CD4-positive, alpha-beta T cell (primary cell): ENCODE measurements at regions not wholly inside any gene's neighbourhood (a gene's known extent, or its start where the extent isn't known, plus 50 kb on each side); places are given as distances from the start of the nearest gene placed in this dataset.

Experiments used
- ATAC-seq: fragments of 200-7000 bp; cut with Tn5 transposase; one replicate; pipeline ENCODE4 v1.10.0; 2022; ENCODE audit warnings: mild to moderate bottlenecking; ENCODE audit not compliant: poor library complexity
- CTCF ChIA-PET: fragments of 350-600 bp; sonication (Branson Sonifier 250); formaldehyde crosslinking; loops from one replicate; lab custom pipeline; 2021; ENCODE audit warnings: antibody characterized with exemption, inconsistent platforms; lab: Charles Lee
- POLR2A ChIA-PET: fragments of 350-600 bp; sonication (Branson Sonifier 250); formaldehyde crosslinking; loops from one replicate; lab custom pipeline; 2021; ENCODE audit warnings: antibody characterized with exemption, inconsistent platforms; lab: Charles Lee
- DNase-seq, 14 experiments: peaks; one replicate each; pipeline ENCODE4 v3.0.0-alpha.2; 2013 to 2020; ENCODE audit warnings: mixed read lengths in 2 of 14
- H3K27ac ChIP-seq, 2 donors: one replicate each; pipeline versions ENCODE4 v1.5.1 to v1.7.0; 2013; ENCODE audit warnings: low read length in 2 of 2, low read depth in 1 of 2, mild to moderate bottlenecking in 1 of 2
- H3K27me3 ChIP-seq, 2 experiments: 1 replicate in 1 of 2; 2 replicates in 1 of 2; pipeline versions ENCODE4 v1.6.1 to v1.7.0; 2013; ENCODE audit warnings: low read length in 2 of 2, control low read depth in 1 of 2, mild to moderate bottlenecking in 1 of 2, moderate library complexity in 1 of 2; ENCODE audit not compliant: insufficient read depth in 2 of 2, control insufficient read depth in 1 of 2
- H3K36me3 ChIP-seq: one replicate; pipeline ENCODE4 v1.6.1; 2013; ENCODE audit warnings: low read length, control low read depth; ENCODE audit not compliant: insufficient read depth
- H3K4me1 ChIP-seq: one replicate; pipeline ENCODE4 v1.6.1; 2013; ENCODE audit warnings: low read length, control low read depth; ENCODE audit not compliant: insufficient read depth
- H3K4me3 ChIP-seq: one replicate; pipeline ENCODE4 v1.5.1; 2013; ENCODE audit warnings: mild to moderate bottlenecking, low read length, moderate library complexity
- H3K9me3 ChIP-seq, 2 experiments: 1 replicate in 1 of 2; 2 replicates in 1 of 2; pipeline versions ENCODE4 v1.6.1 to v1.7.0; 2013; ENCODE audit warnings: low read length in 2 of 2, mild to moderate bottlenecking in 2 of 2, control low read depth in 1 of 2, moderate library complexity in 1 of 2; ENCODE audit not compliant: control insufficient read depth in 1 of 2, insufficient read depth in 1 of 2
- H3K27ac Mint-ChIP-seq: one replicate; pipeline ENCODE4 v1.8.0; 2020; ENCODE audit warnings: mixed read lengths
- H3K27me3 Mint-ChIP-seq: one replicate; pipeline ENCODE4 v1.8.0; 2021; ENCODE audit warnings: mixed read lengths
- H3K36me3 Mint-ChIP-seq: one replicate; pipeline ENCODE4 v1.8.0; 2021; ENCODE audit warnings: low read depth, mixed read lengths
- H3K4me1 Mint-ChIP-seq: one replicate; pipeline ENCODE4 v1.8.0; 2021; ENCODE audit warnings: low read depth, mixed read lengths
- H3K4me3 Mint-ChIP-seq: one replicate; pipeline ENCODE4 v1.8.0; 2020; ENCODE audit warnings: mild to moderate bottlenecking, mixed read lengths
- H3K9me3 Mint-ChIP-seq: one replicate; pipeline ENCODE4 v1.8.0; 2020; ENCODE audit warnings: mixed read lengths
- CTCF ChIP-seq: fragments of 200-600 bp; IDR thresholded peaks from one replicate; pipeline ENCODE4 v1.8.0; 2022; ENCODE audit warnings: antibody characterized with exemption, mild to moderate bottlenecking
- intact Hi-C, 2 experiments: fragments of 100-400 bp; cut with DNase I in 1 of 2; cut with micrococcal nuclease in 1 of 2; formaldehyde crosslinking; loops; one replicate each; pipeline versions ENCODE4 v1.15.1 to v1.9.0; 2023 to 2025; cut with DNase I, micrococcal nuclease

DNA sequence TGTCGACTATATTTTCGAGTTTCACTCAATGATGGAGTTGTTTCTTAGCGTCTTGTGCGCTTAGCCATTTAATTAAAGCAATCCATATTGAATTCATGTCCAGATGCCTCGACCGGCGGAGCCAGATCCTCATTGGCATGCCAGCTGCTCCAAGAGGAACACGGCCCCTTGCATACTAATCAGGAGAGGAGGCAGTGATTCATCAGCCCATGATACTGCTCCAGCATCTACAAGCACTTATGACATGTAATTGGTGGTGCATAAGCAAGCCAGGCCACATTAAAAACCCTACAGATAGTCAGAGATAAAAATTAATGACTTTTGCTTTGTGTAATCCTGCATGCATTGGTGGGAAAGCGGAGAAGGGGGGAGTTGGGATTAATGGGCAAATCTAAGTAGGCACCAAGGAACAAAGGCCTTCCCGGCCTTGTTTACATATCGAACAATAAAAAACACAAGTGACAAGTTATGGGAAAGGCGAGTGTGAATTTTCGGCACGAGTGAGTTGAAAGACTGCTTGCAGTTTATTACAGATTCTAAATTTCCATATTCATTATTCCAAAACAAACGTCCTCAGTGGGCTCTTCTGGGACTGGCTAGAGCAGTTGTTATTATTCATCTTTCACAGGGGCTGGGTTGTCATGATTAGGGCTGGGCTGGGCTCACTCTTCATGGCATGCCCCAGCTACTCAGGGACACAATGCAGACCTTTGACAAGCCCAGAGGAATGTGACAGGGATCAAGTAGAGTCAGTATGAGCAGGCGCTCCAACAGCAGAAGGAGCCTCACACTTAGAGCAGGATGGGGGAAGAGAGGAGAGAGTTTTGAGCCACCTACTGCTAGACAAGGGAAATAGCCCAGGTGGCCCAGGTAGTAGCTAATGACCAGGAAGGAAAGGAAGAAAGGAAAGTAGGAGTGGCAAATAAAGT lies 281.7 kb upstream of the ZFHX3 start:
- Histone ChIP-seq H3K4me3 (no peak overlapping the region), H3K27me3 (no peaks in the 10 kb centered on the region), H3K36me3 (no peaks in the 10 kb centered on the region), H3K4me1 (no peaks in the 10 kb centered on the region), H3K27ac (no peak overlapping the region), H3K9me3 (peaks cover 0 to 13% of the 10 kb centered on the region in 2 experiments)
- DNase-seq (no peak), ATAC-seq (no peak)
- no peak for TF ChIP-seq CTCF
- intact Hi-C loops, result no loop called here
- ChIA-PET CTCF (no interaction called here), POLR2A (no interaction called here)
- no peaks in the 10 kb centered on the region for H3K27me3 Mint-ChIP-seq
- no peaks in the 10 kb centered on the region for H3K36me3 Mint-ChIP-seq
- H3K9me3 Mint-ChIP-seq, result no peaks in the 10 kb centered on the region
- no peaks in the 10 kb centered on the region for H3K4me1 Mint-ChIP-seq
- H3K4me3 Mint-ChIP-seq, result no peak overlapping the region
- no peak overlapping the region for H3K27ac Mint-ChIP-seq

DNA sequence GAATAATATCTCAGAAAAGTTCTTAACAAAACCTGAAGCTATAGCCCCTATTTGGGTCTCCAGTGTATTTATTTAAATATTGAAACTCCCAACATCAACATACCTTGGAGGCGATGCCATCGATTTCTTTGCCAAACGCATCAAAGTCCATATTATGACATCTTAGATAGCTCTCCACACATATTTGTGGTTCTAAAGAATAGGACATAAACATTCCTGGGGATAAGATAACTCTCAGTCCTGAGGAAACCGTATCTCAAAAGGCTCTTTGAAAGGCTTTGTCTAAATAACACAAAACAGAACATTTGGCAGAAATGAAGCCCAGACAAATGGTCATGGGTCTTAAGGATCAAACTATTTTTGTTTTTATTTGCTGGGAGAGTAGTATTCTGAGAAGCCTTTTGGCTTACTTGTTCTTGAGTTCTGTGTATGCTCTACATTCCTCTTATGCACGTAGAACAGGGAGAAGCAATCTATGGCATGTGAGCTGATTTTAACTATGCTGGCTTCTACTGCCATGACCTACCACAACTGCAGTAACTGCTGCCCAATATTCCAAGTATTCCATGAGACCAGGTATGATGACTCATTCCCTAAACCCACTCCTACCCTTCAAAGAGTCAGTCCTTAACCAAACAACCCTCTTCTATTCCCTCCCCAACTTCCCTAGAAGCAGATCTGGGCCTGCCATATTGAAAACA lies 279.0 kb upstream of the ZFHX3 start:
- peaks cover 0 to 7% of the 10 kb centered on the region in 2 experiments for H3K9me3 ChIP-seq
- no peaks in the 10 kb centered on the region for H3K36me3 ChIP-seq
- no peaks in the 10 kb centered on the region for H3K27me3 ChIP-seq
- no peaks in the 10 kb centered on the region for H3K4me1 Mint-ChIP-seq
- H3K4me1 ChIP-seq, result no peaks in the 10 kb centered on the region
- intact Hi-C loops, result no loop called here
- H3K4me3 ChIP-seq, result no peak overlapping the region
- no peaks in the 10 kb centered on the region for H3K27me3 Mint-ChIP-seq
- ChIA-PET POLR2A (no interaction called here), CTCF (no interaction called here)
- no peak for TF ChIP-seq CTCF
- no peak overlapping the region for H3K27ac Mint-ChIP-seq
- no peak for DNase-seq
- no peak overlapping the region for H3K27ac ChIP-seq
- H3K9me3 Mint-ChIP-seq, result no peaks in the 10 kb centered on the region
- H3K36me3 Mint-ChIP-seq, result no peaks in the 10 kb centered on the region
- H3K4me3 Mint-ChIP-seq, result no peak overlapping the region
- no peak for ATAC-seq

DNA sequence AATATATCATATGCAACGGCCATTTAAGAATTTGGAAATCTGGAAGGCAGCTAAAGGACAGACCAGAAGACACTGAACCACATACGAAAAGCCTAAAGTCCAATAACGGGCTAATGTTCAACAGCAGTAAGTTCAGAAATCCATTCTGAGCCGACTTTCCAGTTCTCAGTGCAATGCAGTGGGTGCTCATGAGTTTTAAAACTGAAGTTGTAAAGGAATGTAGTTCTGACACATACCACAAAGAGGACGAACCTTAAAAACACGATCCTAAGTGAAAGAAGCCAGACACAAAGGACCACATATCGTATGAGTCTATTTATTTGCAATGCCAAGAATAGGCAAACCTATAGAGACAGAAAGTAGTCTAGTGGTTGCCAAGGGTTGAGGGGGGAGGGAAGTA lies 278.3 kb upstream of the ZFHX3 start:
- intact Hi-C loops, result no loop called here
- Histone ChIP-seq H3K36me3 (no peaks in the 10 kb centered on the region), H3K9me3 (peaks cover 0 to 8% of the 10 kb centered on the region in 2 experiments), H3K27ac (no peak overlapping the region), H3K27me3 (no peaks in the 10 kb centered on the region), H3K4me3 (no peak overlapping the region), H3K4me1 (no peaks in the 10 kb centered on the region)
- no peaks in the 10 kb centered on the region for H3K27me3 Mint-ChIP-seq
- TF ChIP-seq CTCF, result no peak
- no peaks in the 10 kb centered on the region for H3K4me1 Mint-ChIP-seq
- H3K4me3 Mint-ChIP-seq, result no peak overlapping the region
- DNase-seq (no peak), ATAC-seq (no peak)
- H3K9me3 Mint-ChIP-seq, result no peaks in the 10 kb centered on the region
- POLR2A ChIA-PET, result no interaction called here
- H3K36me3 Mint-ChIP-seq, result no peaks in the 10 kb centered on the region
- CTCF ChIA-PET, result no interaction called here
- H3K27ac Mint-ChIP-seq, result no peak overlapping the region
